ENCODE measurements at regions not wholly inside any gene's neighbourhood (a gene's known extent, or its start where the extent isn't known, plus 50 kb on each side); places are given as distances from the start of the nearest gene placed in this dataset.

DNA sequence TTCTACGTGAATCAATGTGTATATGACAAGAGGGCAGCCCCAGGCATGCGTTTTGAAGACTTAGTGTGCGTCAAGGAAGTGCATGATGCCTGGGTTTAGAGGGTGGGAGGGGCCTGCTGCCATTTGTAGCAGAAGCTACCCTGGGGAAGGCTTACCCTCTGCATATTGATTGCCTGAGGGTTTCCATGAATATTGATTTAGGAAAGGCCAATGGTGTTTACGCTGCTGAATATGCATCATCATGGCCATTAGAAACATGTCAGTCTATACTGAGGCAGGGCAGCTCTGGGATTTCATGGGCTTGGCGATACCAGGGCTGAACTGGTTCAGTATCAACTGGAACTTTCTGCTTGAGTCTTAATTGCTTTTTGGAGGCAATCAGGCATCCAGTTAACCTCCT is 259.3 kb downstream of the DCDC2C start:
- TF ChIP-seq, protein P1, sequence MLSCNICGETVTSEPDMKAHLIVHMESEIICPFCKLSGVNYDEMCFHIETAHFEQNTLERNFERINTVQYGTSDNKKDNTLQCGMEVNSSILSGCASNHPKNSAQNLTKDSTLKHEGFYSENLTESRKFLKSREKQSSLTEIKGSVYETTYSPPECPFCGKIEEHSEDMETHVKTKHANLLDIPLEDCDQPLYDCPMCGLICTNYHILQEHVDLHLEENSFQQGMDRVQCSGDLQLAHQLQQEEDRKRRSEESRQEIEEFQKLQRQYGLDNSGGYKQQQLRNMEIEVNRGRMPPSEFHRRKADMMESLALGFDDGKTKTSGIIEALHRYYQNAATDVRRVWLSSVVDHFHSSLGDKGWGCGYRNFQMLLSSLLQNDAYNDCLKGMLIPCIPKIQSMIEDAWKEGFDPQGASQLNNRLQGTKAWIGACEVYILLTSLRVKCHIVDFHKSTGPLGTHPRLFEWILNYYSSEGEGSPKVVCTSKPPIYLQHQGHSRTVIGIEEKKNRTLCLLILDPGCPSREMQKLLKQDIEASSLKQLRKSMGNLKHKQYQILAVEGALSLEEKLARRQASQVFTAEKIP (CRISPR knock-in tag; IDR thresholded peaks at IDR 0.05; ENCODE audit: borderline replicate concordance) = no peak
- TF ChIP-seq PAF1 (CRISPR knock-in tag; IDR thresholded peaks at IDR 0.05) (no peak), ERF (CRISPR knock-in tag; IDR thresholded peaks at IDR 0.05) (no peak), FOXK2 (IDR thresholded peaks at IDR 0.05) (no peak), ZNF589 (CRISPR knock-in tag; conservative IDR thresholded peaks at IDR 0.05) (no peak), PCBP2 (optimal IDR thresholded peaks at IDR 0.05; ENCODE audit: low read depth, low read length, poor library complexity, severe bottlenecking) (no peak), BCL6 (CRISPR knock-in tag; IDR thresholded peaks at IDR 0.05) (no peak), HMGA1 (CRISPR knock-in tag; conservative IDR thresholded peaks at IDR 0.05) (no peak), ZNF572 (CRISPR knock-in tag; IDR thresholded peaks at IDR 0.05) (no peak)
- TF ChIP-seq, protein P2, sequence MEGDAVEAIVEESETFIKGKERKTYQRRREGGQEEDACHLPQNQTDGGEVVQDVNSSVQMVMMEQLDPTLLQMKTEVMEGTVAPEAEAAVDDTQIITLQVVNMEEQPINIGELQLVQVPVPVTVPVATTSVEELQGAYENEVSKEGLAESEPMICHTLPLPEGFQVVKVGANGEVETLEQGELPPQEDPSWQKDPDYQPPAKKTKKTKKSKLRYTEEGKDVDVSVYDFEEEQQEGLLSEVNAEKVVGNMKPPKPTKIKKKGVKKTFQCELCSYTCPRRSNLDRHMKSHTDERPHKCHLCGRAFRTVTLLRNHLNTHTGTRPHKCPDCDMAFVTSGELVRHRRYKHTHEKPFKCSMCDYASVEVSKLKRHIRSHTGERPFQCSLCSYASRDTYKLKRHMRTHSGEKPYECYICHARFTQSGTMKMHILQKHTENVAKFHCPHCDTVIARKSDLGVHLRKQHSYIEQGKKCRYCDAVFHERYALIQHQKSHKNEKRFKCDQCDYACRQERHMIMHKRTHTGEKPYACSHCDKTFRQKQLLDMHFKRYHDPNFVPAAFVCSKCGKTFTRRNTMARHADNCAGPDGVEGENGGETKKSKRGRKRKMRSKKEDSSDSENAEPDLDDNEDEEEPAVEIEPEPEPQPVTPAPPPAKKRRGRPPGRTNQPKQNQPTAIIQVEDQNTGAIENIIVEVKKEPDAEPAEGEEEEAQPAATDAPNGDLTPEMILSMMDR (CRISPR knock-in tag; IDR thresholded peaks at IDR 0.05) = no peak
- TF ChIP-seq, protein P3, sequence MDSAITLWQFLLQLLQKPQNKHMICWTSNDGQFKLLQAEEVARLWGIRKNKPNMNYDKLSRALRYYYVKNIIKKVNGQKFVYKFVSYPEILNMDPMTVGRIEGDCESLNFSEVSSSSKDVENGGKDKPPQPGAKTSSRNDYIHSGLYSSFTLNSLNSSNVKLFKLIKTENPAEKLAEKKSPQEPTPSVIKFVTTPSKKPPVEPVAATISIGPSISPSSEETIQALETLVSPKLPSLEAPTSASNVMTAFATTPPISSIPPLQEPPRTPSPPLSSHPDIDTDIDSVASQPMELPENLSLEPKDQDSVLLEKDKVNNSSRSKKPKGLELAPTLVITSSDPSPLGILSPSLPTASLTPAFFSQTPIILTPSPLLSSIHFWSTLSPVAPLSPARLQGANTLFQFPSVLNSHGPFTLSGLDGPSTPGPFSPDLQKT (CRISPR knock-in tag; IDR thresholded peaks at IDR 0.05; ENCODE audit: borderline replicate concordance) = no peak
- TF ChIP-seq, protein P4, sequence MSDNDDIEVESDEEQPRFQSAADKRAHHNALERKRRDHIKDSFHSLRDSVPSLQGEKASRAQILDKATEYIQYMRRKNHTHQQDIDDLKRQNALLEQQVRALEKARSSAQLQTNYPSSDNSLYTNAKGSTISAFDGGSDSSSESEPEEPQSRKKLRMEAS (IDR thresholded peaks at IDR 0.05) = no peak
- TF ChIP-seq, protein P5, sequence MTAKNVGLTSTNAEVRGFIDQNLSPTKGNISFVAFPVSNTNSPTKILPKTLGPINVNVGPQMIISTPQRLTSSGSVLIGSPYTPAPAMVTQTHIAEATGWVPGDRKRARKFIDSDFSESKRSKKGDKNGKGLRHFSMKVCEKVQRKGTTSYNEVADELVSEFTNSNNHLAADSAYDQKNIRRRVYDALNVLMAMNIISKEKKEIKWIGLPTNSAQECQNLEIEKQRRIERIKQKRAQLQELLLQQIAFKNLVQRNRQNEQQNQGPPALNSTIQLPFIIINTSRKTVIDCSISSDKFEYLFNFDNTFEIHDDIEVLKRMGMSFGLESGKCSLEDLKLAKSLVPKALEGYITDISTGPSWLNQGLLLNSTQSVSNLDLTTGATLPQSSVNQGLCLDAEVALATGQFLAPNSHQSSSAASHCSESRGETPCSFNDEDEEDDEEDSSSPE (CRISPR knock-in tag; IDR thresholded peaks at IDR 0.05) = no peak
